GM12878 (cell line): ENCODE measurements at regions not wholly inside any gene's neighbourhood (a gene's known extent, or its start where the extent isn't known, plus 50 kb on each side); places are given as distances from the start of the nearest gene placed in this dataset.

ENCODE experiments used
- ATAC-seq: fragments of 200-7000 bp; cut with Tn5 transposase; 3 replicates; pipeline ENCODE4 v1.9.1; 2020; ENCODE audit warnings: mild to moderate bottlenecking, moderate library complexity
- BruUV-seq: library from RNA; stranded (reverse); fragments of 400-500 nt; replicated peaks from 2 replicates; lab custom pipeline; 2021; lab: Mats Ljungman, UMichigan
- CTCF ChIA-PET: fragments of 300-600 bp; sonication (Branson Sonifier 250); formaldehyde crosslinking; extraction: SDS; loops from one replicate; lab custom pipeline; 2021; ENCODE audit warnings: inconsistent platforms; lab: Yijun Ruan, JAX
- POLR2A ChIA-PET: fragments of 350-600 bp; formaldehyde crosslinking; extraction: SDS; loops from one replicate; lab custom pipeline; 2021; ENCODE audit warnings: inconsistent platforms; lab: Charles Lee
- RAD21 ChIA-PET: fragments of 300-600 bp; sonication (Branson Sonifier 250); formaldehyde crosslinking; loops from one replicate; lab custom pipeline; 2023; ENCODE audit warnings: antibody characterized with exemption; ENCODE audit not compliant: unreplicated experiment; lab: Charles Lee
- SMC1A ChIA-PET: fragments of 300-600 bp; sonication (Branson Sonifier 250); formaldehyde crosslinking; loops from one replicate; lab custom pipeline; 2023; ENCODE audit not compliant: unreplicated experiment, uncharacterized antibody; lab: Charles Lee
- DNase-seq: peaks from one replicate; pipeline ENCODE4 v3.0.0-alpha.2; 2011; ENCODE audit warnings: low read depth, low spot score
- FAIRE-seq: peaks from 3 replicates; lab custom pipeline; 2011; peaks lifted over from hg19 to GRCh38; lab: Jason Lieb, UNC
- H2AFZ ChIP-seq: 2 replicates; pipeline ENCODE4 v1.6.0; 2011; ENCODE audit warnings: low read depth, low read length, control low read depth; ENCODE audit not compliant: control insufficient read depth
- H3K27ac ChIP-seq: 2 replicates; pipeline ENCODE4 v1.5.1; 2011; ENCODE audit warnings: control low read depth; ENCODE audit not compliant: control insufficient read depth, insufficient read depth
- H3K27me3 ChIP-seq, 2 experiments: replicated peaks in 1 of 2; 2 replicates each; pipeline versions ENCODE4 v1.6.0 to v1.6.1; 2011; ENCODE audit warnings: low read length in 1 of 2; ENCODE audit not compliant: control insufficient read depth in 2 of 2, insufficient read depth in 2 of 2
- H3K36me3 ChIP-seq, 2 experiments: 2 replicates each; pipeline ENCODE4 v1.5.1; 2011; ENCODE audit warnings: low read length in 1 of 2; ENCODE audit not compliant: control insufficient read depth in 2 of 2, insufficient read depth in 2 of 2
- H3K4me1 ChIP-seq: 2 replicates; pipeline ENCODE4 v1.6.1; 2011; ENCODE audit warnings: mild to moderate bottlenecking, low read length, moderate library complexity, mixed read lengths; ENCODE audit not compliant: control insufficient read depth, insufficient read depth
- H3K4me2 ChIP-seq: 2 replicates; pipeline ENCODE4 v1.6.0; 2011; ENCODE audit warnings: control low read depth; ENCODE audit not compliant: control insufficient read depth, insufficient read depth
- H3K4me3 ChIP-seq: fragments of 200-600 bp; sonication (generic); 2 replicates; pipeline ENCODE4 v1.5.1; 2016
- H3K79me2 ChIP-seq: 2 replicates; pipeline ENCODE4 v1.6.0; 2011; ENCODE audit warnings: low read length; ENCODE audit not compliant: control insufficient read depth, insufficient read depth
- H3K9ac ChIP-seq: 2 replicates; pipeline ENCODE4 v1.8.0; 2011; ENCODE audit warnings: low read length, control low read depth, mixed read lengths; ENCODE audit not compliant: control insufficient read depth, insufficient read depth
- H3K9me3 ChIP-seq: replicated peaks from 3 replicates; pipeline ENCODE4 v1.5.1; 2011; ENCODE audit warnings: mild to moderate bottlenecking, low read length; ENCODE audit not compliant: control insufficient read depth, insufficient read depth
- H4K20me1 ChIP-seq: 2 replicates; pipeline ENCODE4 v1.6.0; 2011; ENCODE audit not compliant: control insufficient read depth, insufficient read depth
- BCL11A ChIP-seq: IDR thresholded peaks from 2 replicates; pipeline ENCODE4 v1.6.1; 2011; ENCODE audit warnings: low read depth, low read length
- BHLHE40 ChIP-seq, 2 experiments: fragments of 450-650 bp in 1 of 2; IDR thresholded peaks; 2 replicates each; pipeline ENCODE4 v1.6.1; 2011 to 2017; ENCODE audit warnings: low read depth in 2 of 2, borderline replicate concordance in 1 of 2, improper control_type of control experiment in 1 of 2, low read length in 1 of 2, mild to moderate bottlenecking in 1 of 2
- CBFB ChIP-seq: IDR thresholded peaks from 2 replicates; pipeline ENCODE4 v1.6.1; 2016; ENCODE audit warnings: antibody characterized with exemption, low read depth
- CBX3 ChIP-seq: fragments of 200-600 bp; sonication (generic); IDR thresholded peaks from 2 replicates; pipeline ENCODE4 v1.6.1; 2016; ENCODE audit warnings: low read depth, borderline replicate concordance
- CHD1 ChIP-seq: IDR thresholded peaks from 2 replicates; pipeline ENCODE4 v1.6.1; 2012; ENCODE audit warnings: low read depth, low read length, improper control_type of control experiment
- KDM1A ChIP-seq: fragments of 200-600 bp; sonication (generic); IDR thresholded peaks from 2 replicates; pipeline ENCODE4 v1.6.1; 2016; ENCODE audit warnings: borderline replicate concordance
- MEF2A ChIP-seq: IDR thresholded peaks from 2 replicates; pipeline ENCODE4 v1.6.1; 2011; ENCODE audit warnings: low read depth, mild to moderate bottlenecking, low read length, moderate library complexity; ENCODE audit not compliant: insufficient read depth
- MTA2 ChIP-seq: fragments of 450-650 bp; IDR thresholded peaks from 2 replicates; pipeline ENCODE4 v1.6.1; 2016; ENCODE audit warnings: low read depth, mild to moderate bottlenecking, moderate library complexity
- NRF1 ChIP-seq: conservative IDR thresholded peaks from 2 replicates; pipeline ENCODE4 v1.6.1; 2011; ENCODE audit warnings: mild to moderate bottlenecking, low read depth, low read length, improper control_type of control experiment
- RCOR1 ChIP-seq: conservative IDR thresholded peaks from 2 replicates; pipeline ENCODE4 v1.6.1; 2012; ENCODE audit warnings: low read depth, low read length, improper control_type of control experiment
- SIN3A ChIP-seq: IDR thresholded peaks from 2 replicates; pipeline ENCODE4 v1.6.1; 2012; ENCODE audit warnings: low read depth, low read length, improper control_type of control experiment
- SMAD1 ChIP-seq: fragments of 450-650 bp; IDR thresholded peaks from 2 replicates; pipeline ENCODE4 v1.6.1; 2018; ENCODE audit warnings: mild to moderate bottlenecking, low read depth; ENCODE audit not compliant: partially characterized antibody
- SMC3 ChIP-seq: IDR thresholded peaks from 2 replicates; pipeline ENCODE4 v1.6.1; 2011; ENCODE audit warnings: low read length, improper control_type of control experiment, borderline replicate concordance
- STAT3 ChIP-seq: IDR thresholded peaks from 2 replicates; pipeline ENCODE4 v1.6.1; 2011; ENCODE audit warnings: low read depth, low read length, improper control_type of control experiment
- TCF12 ChIP-seq: IDR thresholded peaks from 2 replicates; pipeline ENCODE4 v1.6.1; 2011; ENCODE audit warnings: low read depth, mild to moderate bottlenecking, low read length
- TCF7 ChIP-seq: IDR thresholded peaks from 2 replicates; pipeline ENCODE4 v1.6.1; 2014; ENCODE audit warnings: antibody characterized with exemption, borderline replicate concordance
- WGBS: methylation state at CpG from one replicate; pipeline ENCODE4 v1.1.6; 2016; ENCODE audit warnings: low lambda C conversion rate; ENCODE audit not compliant: insufficient replicate concordance, insufficient coverage; ENCODE audit errors: missing lambda C conversion rate; 5-methylcytosine and 5-hydroxymethylcytosine counted together
- in situ Hi-C: fragments of 300-500 bp; cut with MboI; formaldehyde crosslinking; loops from 9 replicates; pipeline ENCODE4 v1.14.3; 2018; ENCODE audit warnings: mixed read lengths
- intact Hi-C: fragments of 100-400 bp; cut with micrococcal nuclease; formaldehyde crosslinking; loops from one replicate; pipeline ENCODE4 v1.14.2; 2022; ENCODE audit not compliant: unreplicated experiment
- TF ChIP-seq, protein P1 (sequence below): fragments of 450-650 bp; IDR thresholded peaks from 2 replicates; pipeline ENCODE4 v1.6.1; 2017; ENCODE audit warnings: mild to moderate bottlenecking, low read depth, inconsistent platforms; ENCODE audit not compliant: poor library complexity, severe bottlenecking

DNA sequence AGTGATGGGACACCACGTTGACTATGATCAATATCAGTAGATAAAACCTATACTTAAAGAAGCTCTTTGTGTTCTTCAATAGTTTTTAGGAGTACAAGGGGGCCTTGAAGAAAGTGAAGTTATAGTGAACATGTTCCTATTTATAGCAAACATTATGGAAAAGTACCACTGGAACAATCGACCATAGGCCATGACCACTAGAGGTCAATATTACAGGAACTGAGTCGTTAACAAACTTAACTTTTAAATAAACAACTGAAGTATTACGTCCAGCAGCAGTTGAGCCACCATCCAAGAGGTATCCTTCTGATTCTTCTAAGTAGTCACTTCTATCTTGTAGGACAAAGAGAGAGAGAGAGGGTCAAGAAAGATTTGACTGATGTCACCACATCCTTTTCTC, 391.0 kb upstream of the SLITRK5 start:
- TF ChIP-seq SIN3A (no peak), MTA2 (no peak), TCF12 (no peak), KDM1A (no peak), BCL11A (no peak), CHD1 (no peak), MEF2A (no peak), CBFB (no peak), STAT3 (no peak), CBX3 (no peak), RCOR1 (no peak), SMAD1 (no peak), SMC3 (no peak), BHLHE40 (IDR thresholded peaks at IDR 0.05; ENCODE audit: borderline replicate concordance in 1 of 2, low read depth in 2 of 2, low read length in 1 of 2) (no peak), TCF7 (no peak), NRF1 (no peak)
- TF ChIP-seq, protein P1, sequence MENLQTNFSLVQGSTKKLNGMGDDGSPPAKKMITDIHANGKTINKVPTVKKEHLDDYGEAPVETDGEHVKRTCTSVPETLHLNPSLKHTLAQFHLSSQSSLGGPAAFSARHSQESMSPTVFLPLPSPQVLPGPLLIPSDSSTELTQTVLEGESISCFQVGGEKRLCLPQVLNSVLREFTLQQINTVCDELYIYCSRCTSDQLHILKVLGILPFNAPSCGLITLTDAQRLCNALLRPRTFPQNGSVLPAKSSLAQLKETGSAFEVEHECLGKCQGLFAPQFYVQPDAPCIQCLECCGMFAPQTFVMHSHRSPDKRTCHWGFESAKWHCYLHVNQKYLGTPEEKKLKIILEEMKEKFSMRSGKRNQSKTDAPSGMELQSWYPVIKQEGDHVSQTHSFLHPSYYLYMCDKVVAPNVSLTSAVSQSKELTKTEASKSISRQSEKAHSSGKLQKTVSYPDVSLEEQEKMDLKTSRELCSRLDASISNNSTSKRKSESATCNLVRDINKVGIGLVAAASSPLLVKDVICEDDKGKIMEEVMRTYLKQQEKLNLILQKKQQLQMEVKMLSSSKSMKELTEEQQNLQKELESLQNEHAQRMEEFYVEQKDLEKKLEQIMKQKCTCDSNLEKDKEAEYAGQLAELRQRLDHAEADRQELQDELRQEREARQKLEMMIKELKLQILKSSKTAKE: no peak
- ChIA-PET RAD21 (no interaction called here), POLR2A (no interaction called here), SMC1A (interaction anchor here (1.2 kb wide), 1 partner anchor 279 kb away, joined by 4 read pairs; no protein-coding TSS in a partner anchor), CTCF (interaction anchor here (0.7 to 2.8 kb wide), 6 partner anchors 11 to 410 kb away, joined by 3 to 11 read pairs (median 6); partner anchors contain the start of gene SLITRK5)
- no peak overlapping the region for H3K27ac ChIP-seq
- BruUV-seq: no TSS peak
- no peaks in the 10 kb centered on the region for H3K36me3 ChIP-seq
- no peaks in the 10 kb centered on the region for H4K20me1 ChIP-seq
- intact Hi-C loops: no loop called here
- FAIRE-seq (no peak), ATAC-seq (no peak), DNase-seq (no peak)
- H2AFZ ChIP-seq: no peak overlapping the region
- no peak overlapping the region for H3K9ac ChIP-seq
- WGBS: 0% methylated on average over 4 of the region's 4 CpGs
- H3K4me2 ChIP-seq: no peak overlapping the region
- no peaks in the 10 kb centered on the region for H3K4me1 ChIP-seq
- no peaks in the 10 kb centered on the region for H3K79me2 ChIP-seq
- no peak overlapping the region for H3K4me3 ChIP-seq
- no peaks in the 10 kb centered on the region for H3K27me3 ChIP-seq
- no peaks in the 10 kb centered on the region for H3K9me3 ChIP-seq
- in situ Hi-C loops: no loop called here
